RWPE1 (cell line): ENCODE measurements at regions not wholly inside any gene's neighbourhood (a gene's known extent, or its start where the extent isn't known, plus 50 kb on each side); places are given as distances from the start of the nearest gene placed in this dataset.

Experiments
- CTCF ChIA-PET: fragments of 350-600 bp; sonication (Branson Sonifier 250); formaldehyde crosslinking; extraction: SDS; loops from one replicate; lab custom pipeline; 2021; lab: Yijun Ruan, JAX
- POLR2A ChIA-PET: fragments of 400-600 bp; formaldehyde crosslinking; extraction: SDS; loops from one replicate; lab custom pipeline; 2020; ENCODE audit warnings: antibody characterized with exemption; ENCODE audit not compliant: low non-redundant PET; lab: Yijun Ruan, JAX
- DNase-seq: peaks from one replicate; pipeline ENCODE4 v3.0.0; 2012; ENCODE audit warnings: low spot score
- H3K27ac ChIP-seq: fragments of 450-650 bp; 2 replicates; pipeline ENCODE4 v1.5.1; 2017
- TF ChIP-seq, protein P1 (sequence below): fragments of 450-650 bp; conservative IDR thresholded peaks from 2 replicates; pipeline ENCODE4 v1.5.1; 2017; ENCODE audit warnings: low read depth, mild to moderate bottlenecking

GRCh38 chr7:7100432-7100849, 81.9 kb upstream of the C1GALT1 start:
- TF ChIP-seq, protein P1, sequence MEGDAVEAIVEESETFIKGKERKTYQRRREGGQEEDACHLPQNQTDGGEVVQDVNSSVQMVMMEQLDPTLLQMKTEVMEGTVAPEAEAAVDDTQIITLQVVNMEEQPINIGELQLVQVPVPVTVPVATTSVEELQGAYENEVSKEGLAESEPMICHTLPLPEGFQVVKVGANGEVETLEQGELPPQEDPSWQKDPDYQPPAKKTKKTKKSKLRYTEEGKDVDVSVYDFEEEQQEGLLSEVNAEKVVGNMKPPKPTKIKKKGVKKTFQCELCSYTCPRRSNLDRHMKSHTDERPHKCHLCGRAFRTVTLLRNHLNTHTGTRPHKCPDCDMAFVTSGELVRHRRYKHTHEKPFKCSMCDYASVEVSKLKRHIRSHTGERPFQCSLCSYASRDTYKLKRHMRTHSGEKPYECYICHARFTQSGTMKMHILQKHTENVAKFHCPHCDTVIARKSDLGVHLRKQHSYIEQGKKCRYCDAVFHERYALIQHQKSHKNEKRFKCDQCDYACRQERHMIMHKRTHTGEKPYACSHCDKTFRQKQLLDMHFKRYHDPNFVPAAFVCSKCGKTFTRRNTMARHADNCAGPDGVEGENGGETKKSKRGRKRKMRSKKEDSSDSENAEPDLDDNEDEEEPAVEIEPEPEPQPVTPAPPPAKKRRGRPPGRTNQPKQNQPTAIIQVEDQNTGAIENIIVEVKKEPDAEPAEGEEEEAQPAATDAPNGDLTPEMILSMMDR: no peak
- CTCF ChIA-PET: interaction anchor here (0.6 kb wide), 1 partner anchor 440 kb away, joined by 3 read pairs; no protein-coding TSS in a partner anchor
- H3K27ac ChIP-seq: peak overlapping the region; percentile 89
- DNase-seq: peak; percentile 81
- POLR2A ChIA-PET: no interaction called here

- TF ChIP-seq, protein P1: no peak
- ChIA-PET POLR2A (interaction anchor here (0.7 kb wide), 1 partner anchor 31 kb away, joined by 4 read pairs; no protein-coding TSS in a partner anchor), CTCF (interaction anchor here (0.6 to 1.9 kb wide), 14 partner anchors 10 to 436 kb away, joined by 3 to 12 read pairs (median 4); partner anchors contain the start of gene C1GALT1)
- H3K27ac ChIP-seq: peak overlapping the region; percentile 47
- DNase-seq: no peak
Measured at GRCh38 chr7:7102906-7103305, 79.4 kb upstream of the C1GALT1 start.

DNA sequence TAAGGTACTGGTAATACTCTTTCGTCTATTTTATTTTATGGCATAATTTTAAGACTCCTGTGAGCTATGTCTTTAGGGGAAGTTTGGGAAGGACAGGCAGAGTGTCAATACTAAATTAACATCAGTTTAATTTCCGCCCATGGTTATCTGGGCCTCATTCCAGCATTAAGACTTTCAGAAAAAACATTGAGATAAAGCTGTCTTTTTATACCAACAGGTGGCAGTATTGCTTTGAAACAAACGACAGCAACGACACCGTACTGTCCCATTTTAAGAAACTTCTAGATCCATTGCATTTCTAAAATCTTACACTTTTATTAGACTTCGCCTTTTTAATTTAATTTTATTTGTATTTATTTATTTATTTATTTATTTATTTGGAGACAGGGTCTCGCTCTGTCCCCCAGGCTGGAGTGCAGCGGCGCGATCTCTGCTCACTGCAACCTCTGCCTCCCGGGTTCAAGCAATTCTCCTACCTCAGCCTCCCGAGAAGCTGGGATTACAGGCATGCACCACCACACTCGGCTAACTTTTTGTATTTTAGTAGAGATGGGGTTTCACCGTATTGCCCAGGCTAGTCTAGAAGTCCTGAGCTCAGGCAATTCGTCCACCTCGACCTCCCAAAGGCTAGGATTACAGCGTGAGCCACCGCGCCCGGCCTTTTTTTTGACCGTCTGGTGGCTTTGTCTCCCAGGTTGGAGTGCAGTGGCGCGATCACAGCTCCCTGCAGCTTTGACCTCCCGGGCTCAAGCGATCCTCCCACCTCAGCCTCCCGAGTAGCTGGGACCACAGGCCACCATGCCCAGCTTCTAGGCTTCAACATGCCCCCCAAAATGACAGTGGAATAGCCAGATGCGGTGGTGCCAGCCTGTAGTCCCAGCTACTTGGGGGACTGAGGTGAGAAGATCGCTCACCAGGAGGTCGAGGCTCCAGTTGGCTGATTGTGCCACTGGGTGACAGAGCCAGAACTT, 78.7 kb upstream of the C1GALT1 start:
- H3K27ac ChIP-seq: peak overlapping the region; percentile 47
- TF ChIP-seq, protein P1: peak; percentile 65
- ChIA-PET CTCF (interaction anchor here (0.6 to 1.9 kb wide), 15 partner anchors 9 to 320 kb away, joined by 3 to 12 read pairs (median 4); partner anchors contain the start of gene C1GALT1), POLR2A (interaction anchor here (0.7 kb wide), 1 partner anchor 31 kb away, joined by 4 read pairs; no protein-coding TSS in a partner anchor)
- peak; percentile 59 for DNase-seq

- ChIA-PET POLR2A (no interaction called here), CTCF (interaction anchor here (0.6 to 1.9 kb wide), 6 partner anchors 8 to 320 kb away, joined by 3 to 12 read pairs (median 4); partner anchors contain the start of gene C1GALT1)
- TF ChIP-seq, protein P1: no peak
- no peak for DNase-seq
- no peak overlapping the region for H3K27ac ChIP-seq
Measured at GRCh38 chr7:7104314-7104698, 78.0 kb upstream of the C1GALT1 start.

GRCh38 chr7:7104971-7105370, 77.4 kb upstream of the C1GALT1 start:
- CTCF ChIA-PET: interaction anchor here (0.6 to 1.2 kb wide), 2 partner anchors 216 to 319 kb away, joined by 3 to 5 read pairs; no protein-coding TSS in a partner anchor

More at GRCh38 chr7:7104971-7105370, 77.4 kb upstream of the C1GALT1 start:
- DNase-seq: no peak
- TF ChIP-seq, protein P1: no peak
- H3K27ac ChIP-seq: no peak overlapping the region
- POLR2A ChIA-PET: no interaction called here
